HCT116 (cell line): ENCODE measurements at regions not wholly inside any gene's neighbourhood (a gene's known extent, or its start where the extent isn't known, plus 50 kb on each side); places are given as distances from the start of the nearest gene placed in this dataset.

Experiments
- ATAC-seq: fragments of 200-7000 bp; cut with Tn5 transposase; 2 replicates; pipeline ENCODE4 v1.9.1; 2020; ENCODE audit warnings: mild to moderate bottlenecking, moderate library complexity
- BruUV-seq: library from RNA; stranded (reverse); fragments of 400-500 nt; replicated peaks from 2 replicates; lab custom pipeline; 2021; lab: Mats Ljungman, UMichigan
- CTCF ChIA-PET: fragments of 300-600 bp; sonication (Branson Sonifier 250); formaldehyde crosslinking; loops from one replicate; lab custom pipeline; 2021; ENCODE audit warnings: antibody characterized with exemption; lab: Charles Lee
- POLR2A ChIA-PET: fragments of 300-600, 350-600 bp; sonication (Branson Sonifier 250); formaldehyde crosslinking; loops from one replicate; lab custom pipeline; 2021; ENCODE audit warnings: antibody characterized with exemption; lab: Charles Lee
- RAD21 ChIA-PET, 2 experiments: fragments of 300-600 bp; sonication (Branson Sonifier 250); formaldehyde crosslinking; loops; one replicate each; lab custom pipeline; 2023; ENCODE audit warnings: low total read pairs in 2 of 2; ENCODE audit not compliant: uncharacterized antibody in 2 of 2, unreplicated experiment in 2 of 2, low non-redundant PET in 1 of 2; lab: Charles Lee
- DNase-seq: peaks from one replicate; pipeline ENCODE4 v3.0.0-alpha.2; 2010; ENCODE audit warnings: low read depth, low spot score
- H2AFZ ChIP-seq: fragments of 200-600 bp; shearing (Covaris generic), sonication (generic); 2 replicates; pipeline ENCODE4 v1.6.1; 2017; ENCODE audit warnings: low read depth, mixed run types, mixed read lengths, antibody characterized with exemption, low read length; ENCODE audit not compliant: poor library complexity, severe bottlenecking
- H3K27ac ChIP-seq: 2 replicates; pipeline ENCODE4 v1.5.1; 2012; ENCODE audit warnings: low read depth, low read length
- H3K27me3 ChIP-seq: fragments of 200-600 bp; sonication (generic); 2 replicates; pipeline ENCODE4 v1.6.1; 2016; ENCODE audit warnings: mixed run types, low read length, mixed read lengths; ENCODE audit not compliant: insufficient read depth
- H3K36me3 ChIP-seq, 2 experiments: fragments of 200-500 bp in 1 of 2; fragments of 200-600 bp in 1 of 2; sonication (Bioruptor generic) in 1 of 2; sonication (generic) in 1 of 2; 2 replicates each; pipeline versions ENCODE4 v1.5.1 to v1.6.1; 2014 to 2016; ENCODE audit warnings: low read length in 2 of 2, inconsistent platforms in 1 of 2, mixed read lengths in 1 of 2, mixed run types in 1 of 2; ENCODE audit not compliant: insufficient read depth in 2 of 2, control insufficient read depth in 1 of 2
- H3K4me1 ChIP-seq, 2 experiments: fragments of 200-600 bp in 1 of 2; sonication (generic) in 1 of 2; 2 replicates each; pipeline versions ENCODE4 v1.5.1 to v1.6.1; 2012 to 2017; ENCODE audit warnings: low read length in 2 of 2, inconsistent platforms in 1 of 2, mild to moderate bottlenecking in 1 of 2, mixed read lengths in 1 of 2, mixed run types in 1 of 2, moderate library complexity in 1 of 2; ENCODE audit not compliant: insufficient read depth in 2 of 2, control insufficient read depth in 1 of 2
- H3K4me2 ChIP-seq: fragments of 200-600 bp; sonication (generic); 2 replicates; pipeline ENCODE4 v1.6.1; 2017; ENCODE audit warnings: mixed run types, low read length, mixed read lengths
- H3K4me3 ChIP-seq, 2 experiments: fragments of 200-600 bp in 1 of 2; sonication (generic) in 1 of 2; replicated peaks in 1 of 2; 2 replicates each; pipeline ENCODE4 v1.5.1; 2011 to 2016; ENCODE audit warnings: low read length in 2 of 2, control low read depth in 1 of 2, low read depth in 1 of 2, mild to moderate bottlenecking in 1 of 2, mixed read lengths in 1 of 2, mixed run types in 1 of 2
- H3K79me2 ChIP-seq: fragments of 200-600 bp; sonication (generic); 2 replicates; pipeline ENCODE4 v1.6.1; 2017; ENCODE audit warnings: mild to moderate bottlenecking, mixed run types, low read length, moderate library complexity, mixed read lengths; ENCODE audit not compliant: insufficient read depth
- H3K9ac ChIP-seq: fragments of 200-600 bp; sonication (generic); 2 replicates; pipeline ENCODE4 v1.6.1; 2016; ENCODE audit warnings: low read length, mixed read lengths
- H3K9me2 ChIP-seq: fragments of 200-600 bp; sonication (generic), shearing (Covaris generic); 2 replicates; pipeline ENCODE4 v1.6.1; 2017; ENCODE audit warnings: mixed run types, mild to moderate bottlenecking, moderate library complexity; ENCODE audit not compliant: insufficient read depth
- H3K9me3 ChIP-seq, 2 experiments: fragments of 200-500 bp in 1 of 2; fragments of 200-600 bp in 1 of 2; sonication (Bioruptor generic) in 1 of 2; sonication (generic) in 1 of 2; 2 replicates each; pipeline ENCODE4 v1.6.1; 2014 to 2017; ENCODE audit warnings: low read length in 2 of 2, mixed read lengths in 2 of 2, inconsistent platforms in 1 of 2, low read depth in 1 of 2, mild to moderate bottlenecking in 1 of 2, mixed run types in 1 of 2, moderate library complexity in 1 of 2; ENCODE audit not compliant: control insufficient read depth in 1 of 2, insufficient read depth in 1 of 2
- H4K20me1 ChIP-seq: fragments of 200-600 bp; sonication (generic), shearing (Covaris generic); 2 replicates; pipeline ENCODE4 v1.6.1; 2017; ENCODE audit warnings: mixed run types, mild to moderate bottlenecking, moderate library complexity; ENCODE audit not compliant: insufficient read depth
- ATF3 ChIP-seq: IDR thresholded peaks from 2 replicates; pipeline ENCODE4 v1.6.1; 2012
- CBX3 ChIP-seq: IDR thresholded peaks from 2 replicates; pipeline ENCODE4 v1.6.1; 2012; ENCODE audit warnings: low read depth
- CEBPB ChIP-seq: IDR thresholded peaks from 2 replicates; pipeline ENCODE4 v1.6.1; 2012; ENCODE audit warnings: low read depth
- EGR1 ChIP-seq: IDR thresholded peaks from 2 replicates; pipeline ENCODE4 v1.6.1; 2012; ENCODE audit warnings: low read depth
- EZH2 ChIP-seq: fragments of 200-600 bp; sonication (generic); IDR thresholded peaks from 2 replicates; pipeline ENCODE4 v1.6.1; 2017; ENCODE audit warnings: antibody characterized with exemption, mixed run types
- EZH2phosphoT487 ChIP-seq: fragments of 200-600 bp; IDR thresholded peaks from 2 replicates; pipeline ENCODE4 v1.6.1; 2018; ENCODE audit warnings: antibody characterized with exemption, borderline replicate concordance
- JUND ChIP-seq: IDR thresholded peaks from 2 replicates; pipeline ENCODE4 v1.6.1; 2012
- POLR2AphosphoS5 ChIP-seq: IDR thresholded peaks from 2 replicates; pipeline ENCODE4 v1.6.1; 2011; ENCODE audit warnings: mild to moderate bottlenecking, low read depth, low read length, moderate library complexity
- RAD21 ChIP-seq: IDR thresholded peaks from 2 replicates; pipeline ENCODE4 v1.6.1; 2012; ENCODE audit warnings: low read depth, mild to moderate bottlenecking
- REST ChIP-seq: IDR thresholded peaks from 2 replicates; pipeline ENCODE4 v1.6.1; 2012; ENCODE audit warnings: low read depth
- SP1 ChIP-seq: IDR thresholded peaks from 2 replicates; pipeline ENCODE4 v1.6.1; 2012; ENCODE audit warnings: low read depth
- YY1 ChIP-seq: IDR thresholded peaks from 2 replicates; pipeline ENCODE4 v1.6.1; 2011; ENCODE audit warnings: low read length, low read depth, moderate library complexity, mild to moderate bottlenecking; ENCODE audit not compliant: insufficient replicate concordance; ENCODE audit errors: extremely low read depth
- ZFX ChIP-seq: fragments of 450-650 bp; IDR thresholded peaks from 2 replicates; pipeline ENCODE4 v1.6.1; 2017
- ZNF274 ChIP-seq: fragments of 200-500 bp; sonication (Bioruptor generic); IDR thresholded peaks from 2 replicates; pipeline ENCODE4 v1.6.1; 2014; ENCODE audit warnings: mild to moderate bottlenecking, low read depth, low read length, inconsistent platforms
- intact Hi-C: fragments of 100-400 bp; cut with micrococcal nuclease; formaldehyde crosslinking; loops from 2 replicates; pipeline ENCODE4 v1.10.0; 2022
- TF ChIP-seq, protein P1 (sequence below): IDR thresholded peaks from 2 replicates; pipeline ENCODE4 v1.6.1; 2012
- TF ChIP-seq, protein P2 (sequence below): IDR thresholded peaks from 2 replicates; pipeline ENCODE4 v1.6.1; 2011; ENCODE audit warnings: mild to moderate bottlenecking, low read length, moderate library complexity; ENCODE audit not compliant: insufficient replicate concordance; ENCODE audit errors: extremely low read depth

GRCh38 chr5:6085341-6085860, 292.9 kb downstream of the MED10 start:
- Histone ChIP-seq H3K79me2 (no peaks in the 10 kb centered on the region), H3K4me1 (no peaks in the 10 kb centered on the region), H3K4me2 (no peak overlapping the region), H3K36me3 (no peaks in the 10 kb centered on the region), H3K27ac (no peak overlapping the region), H4K20me1 (no peaks in the 10 kb centered on the region), H3K9me3 (no peaks in the 10 kb centered on the region), H3K9ac (no peak overlapping the region), H3K9me2 (no peaks in the 10 kb centered on the region), H3K27me3 (no peaks in the 10 kb centered on the region), H3K4me3 (no peak overlapping the region), H2AFZ (no peak overlapping the region)
- ChIA-PET POLR2A (no interaction called here), RAD21 (no interaction called here), CTCF (no interaction called here)
- intact Hi-C loops, result no loop called here
- no peak for TF ChIP-seq ZFX
- no peak for TF ChIP-seq REST
- no peak for TF ChIP-seq EZH2
- TF ChIP-seq CEBPB, result no peak
- TF ChIP-seq EGR1, result no peak
- TF ChIP-seq JUND, result no peak
- TF ChIP-seq SP1, result no peak
- no peak for TF ChIP-seq EZH2phosphoT487
- no TSS peak for BruUV-seq
- DNase-seq (no peak), ATAC-seq (no peak)

DNA sequence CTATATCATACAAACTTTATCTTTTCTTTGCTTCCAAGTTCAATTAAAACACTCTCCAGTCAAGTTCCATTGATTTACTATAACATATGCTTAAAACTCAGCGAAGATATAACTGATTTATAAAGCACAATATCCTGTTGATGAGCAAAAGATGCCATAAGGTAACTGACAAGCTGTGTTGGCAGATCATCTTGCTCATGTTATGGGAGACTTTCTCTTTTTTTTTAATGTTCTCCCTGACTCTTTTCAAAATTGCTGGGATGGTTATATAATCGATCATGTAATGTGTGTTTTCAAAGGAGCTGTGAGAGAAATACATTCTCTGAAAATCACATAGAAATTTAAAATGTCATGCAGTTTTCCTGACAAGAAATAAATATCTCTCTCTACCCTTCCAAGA, 293.5 kb downstream of the MED10 start:
- POLR2A ChIA-PET, result no interaction called here
- ATAC-seq (no peak), DNase-seq (no peak)
- H3K27me3 ChIP-seq, result no peaks in the 10 kb centered on the region
- no peaks in the 10 kb centered on the region for H4K20me1 ChIP-seq
- H3K79me2 ChIP-seq, result no peaks in the 10 kb centered on the region
- H3K9me2 ChIP-seq, result no peaks in the 10 kb centered on the region
- no TSS peak for BruUV-seq
- H3K9ac ChIP-seq, result no peak overlapping the region
- H3K36me3 ChIP-seq, result no peaks in the 10 kb centered on the region
- H3K27ac ChIP-seq, result no peak overlapping the region
- intact Hi-C loops, result no loop called here
- no peak overlapping the region for H3K4me3 ChIP-seq
- CTCF ChIA-PET, result no interaction called here
- H3K9me3 ChIP-seq, result no peaks in the 10 kb centered on the region
- no peak overlapping the region for H2AFZ ChIP-seq
- H3K4me2 ChIP-seq, result no peak overlapping the region
- H3K4me1 ChIP-seq, result no peaks in the 10 kb centered on the region
- RAD21 ChIA-PET, result no interaction called here
- TF ChIP-seq CEBPB (no peak), RAD21 (no peak), ZFX (no peak), YY1 (no peak), SP1 (no peak), ZNF274 (no peak), POLR2AphosphoS5 (no peak), EZH2phosphoT487 (no peak), ATF3 (no peak), CBX3 (no peak)
- TF ChIP-seq, protein P1, sequence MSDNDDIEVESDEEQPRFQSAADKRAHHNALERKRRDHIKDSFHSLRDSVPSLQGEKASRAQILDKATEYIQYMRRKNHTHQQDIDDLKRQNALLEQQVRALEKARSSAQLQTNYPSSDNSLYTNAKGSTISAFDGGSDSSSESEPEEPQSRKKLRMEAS, result no peak
- TF ChIP-seq, protein P2, sequence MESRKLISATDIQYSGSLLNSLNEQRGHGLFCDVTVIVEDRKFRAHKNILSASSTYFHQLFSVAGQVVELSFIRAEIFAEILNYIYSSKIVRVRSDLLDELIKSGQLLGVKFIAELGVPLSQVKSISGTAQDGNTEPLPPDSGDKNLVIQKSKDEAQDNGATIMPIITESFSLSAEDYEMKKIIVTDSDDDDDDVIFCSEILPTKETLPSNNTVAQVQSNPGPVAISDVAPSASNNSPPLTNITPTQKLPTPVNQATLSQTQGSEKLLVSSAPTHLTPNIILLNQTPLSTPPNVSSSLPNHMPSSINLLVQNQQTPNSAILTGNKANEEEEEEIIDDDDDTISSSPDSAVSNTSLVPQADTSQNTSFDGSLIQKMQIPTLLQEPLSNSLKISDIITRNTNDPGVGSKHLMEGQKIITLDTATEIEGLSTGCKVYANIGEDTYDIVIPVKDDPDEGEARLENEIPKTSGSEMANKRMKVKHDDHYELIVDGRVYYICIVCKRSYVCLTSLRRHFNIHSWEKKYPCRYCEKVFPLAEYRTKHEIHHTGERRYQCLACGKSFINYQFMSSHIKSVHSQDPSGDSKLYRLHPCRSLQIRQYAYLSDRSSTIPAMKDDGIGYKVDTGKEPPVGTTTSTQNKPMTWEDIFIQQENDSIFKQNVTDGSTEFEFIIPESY, result no peak
